ENCODE measurements at regions not wholly inside any gene's neighbourhood (a gene's known extent, or its start where the extent isn't known, plus 50 kb on each side); places are given as distances from the start of the nearest gene placed in this dataset.
"Not testable (repeated sequence)": the region's sequence is repeated elsewhere in the genome, so short reads cannot be mapped to it uniquely, and the experiment has no call there.

GRCh38 chr4:79833857-79834256 is 239.2 kb downstream of the ANTXR2 start:
- no peak overlapping the region for H3K4me3 ChIP-seq
- no peaks in the 10 kb centered on the region for H3K36me3 ChIP-seq
- no peaks in the 10 kb centered on the region for H3K27me3 ChIP-seq
- H3K27ac ChIP-seq: peak overlapping the region in 1 of 4 donors; percentile 10
- TF ChIP-seq CTCF (IDR thresholded peaks at IDR 0.05) (no peak), EP300 (IDR thresholded peaks at IDR 0.05) (no peak), POLR2A (IDR thresholded peaks at IDR 0.05) (no peak), POLR2AphosphoS5 (IDR thresholded peaks at IDR 0.05) (no peak)
- H3K9me3 ChIP-seq: no peaks in the 10 kb centered on the region
- H3K4me1 ChIP-seq: peaks cover 0 to 24% (median 0%) of the 10 kb centered on the region in 3 donors
- no peak for ATAC-seq
- WGBS, 2 donors (ENCODE audit: low coverage in 1 of 2): 50 to 86% methylated on average over 1 of the region's 1 CpG

- Histone ChIP-seq H3K4me1 (peaks cover 0 to 24% (median 0%) of the 10 kb centered on the region in 3 donors), H3K27ac (no peak overlapping the region), H3K4me3 (no peak overlapping the region), H3K27me3 (no peaks in the 10 kb centered on the region), H3K9me3 (no peaks in the 10 kb centered on the region), H3K36me3 (no peaks in the 10 kb centered on the region)
- ATAC-seq: no peak
- TF ChIP-seq POLR2A (IDR thresholded peaks at IDR 0.05): no peak
These were observed 241.1 kb downstream of the ANTXR2 start for GRCh38 chr4:79831701-79832514.

- Histone ChIP-seq H3K4me1 (peaks cover 0 to 24% (median 0%) of the 10 kb centered on the region in 3 donors), H3K4me3 (no peak overlapping the region), H3K27me3 (no peaks in the 10 kb centered on the region), H3K9me3 (no peaks in the 10 kb centered on the region), H3K27ac (no peak overlapping the region), H3K36me3 (no peaks in the 10 kb centered on the region)
- no peak for ATAC-seq
- 47 to 67% methylated on average over 3 of the region's 3 CpGs for WGBS, 2 donors (ENCODE audit: low coverage in 1 of 2)
- TF ChIP-seq EP300 (IDR thresholded peaks at IDR 0.05) (no peak), POLR2A (IDR thresholded peaks at IDR 0.05) (no peak), CTCF (IDR thresholded peaks at IDR 0.05) (no peak), POLR2AphosphoS5 (IDR thresholded peaks at IDR 0.05) (no peak)
These were observed 241.9 kb downstream of the ANTXR2 start for GRCh38 chr4:79831119-79831528.

GRCh38 chr4:79827283-79827682 is 245.7 kb downstream of the ANTXR2 start:
- no peak for ATAC-seq
- Histone ChIP-seq H3K36me3 (no peaks in the 10 kb centered on the region), H3K4me3 (no peak overlapping the region), H3K27ac (peak overlapping the region in 3 of 4 donors; percentile 60 to 84 (median 81)), H3K9me3 (no peaks in the 10 kb centered on the region), H3K4me1 (peaks cover 4 to 26% (median 8%) of the 10 kb centered on the region in 3 donors), H3K27me3 (no peaks in the 10 kb centered on the region)
- TF ChIP-seq POLR2AphosphoS5 (IDR thresholded peaks at IDR 0.05) (no peak), EP300 (IDR thresholded peaks at IDR 0.05) (no peak), CTCF (IDR thresholded peaks at IDR 0.05) (no peak), POLR2A (IDR thresholded peaks at IDR 0.05) (no peak)
- WGBS, 2 donors (ENCODE audit: low coverage in 1 of 2): 79 to 80% methylated on average over 5 of the region's 5 CpGs

- TF ChIP-seq EP300 (IDR thresholded peaks at IDR 0.05): no peak
- TF ChIP-seq POLR2AphosphoS5 (IDR thresholded peaks at IDR 0.05): peak; percentile 86
- no peaks in the 10 kb centered on the region for H3K9me3 ChIP-seq
- no peak overlapping the region for H3K4me3 ChIP-seq
- ATAC-seq: peak; percentile 90
- H3K27me3 ChIP-seq: no peaks in the 10 kb centered on the region
- 5 to 16% methylated on average over 2 of the region's 2 CpGs for WGBS, 2 donors (ENCODE audit: low coverage in 1 of 2)
- H3K4me1 ChIP-seq: peaks cover 4 to 19% (median 10%) of the 10 kb centered on the region in 3 donors
- peak overlapping the region; percentile 81 to 97 (median 86) for H3K27ac ChIP-seq
- H3K36me3 ChIP-seq: no peaks in the 10 kb centered on the region
These were observed 249.8 kb downstream of the ANTXR2 start for GRCh38 chr4:79823148-79823763.

- ATAC-seq: no peak
- H3K4me1 ChIP-seq: peaks cover 4 to 19% (median 10%) of the 10 kb centered on the region in 3 donors
- no peak for TF ChIP-seq EP300 (IDR thresholded peaks at IDR 0.05)
- no peak for TF ChIP-seq POLR2A (IDR thresholded peaks at IDR 0.05)
- TF ChIP-seq POLR2AphosphoS5 (IDR thresholded peaks at IDR 0.05): no peak
- TF ChIP-seq CTCF (IDR thresholded peaks at IDR 0.05): no peak
- H3K9me3 ChIP-seq: peaks cover 0 to 13% (median 0%) of the 10 kb centered on the region in 3 donors
- no peaks in the 10 kb centered on the region for H3K36me3 ChIP-seq
- peak overlapping the region; percentile 3 to 86 (median 82) for H3K27ac ChIP-seq
- H3K27me3 ChIP-seq: no peaks in the 10 kb centered on the region
- H3K4me3 ChIP-seq: no peak overlapping the region
These were observed 252.6 kb downstream of the ANTXR2 start for GRCh38 chr4:79820427-79820826.

GRCh38 chr4:79807933-79808332 is 265.1 kb downstream of the ANTXR2 start:
- not testable (repeated sequence) for H3K27me3 ChIP-seq, H3K9me3 ChIP-seq, H3K4me3 ChIP-seq, H3K36me3 ChIP-seq, H3K27ac ChIP-seq, ATAC-seq
- H3K4me1 ChIP-seq: peaks cover 0 to 11% (median 0%) of the 10 kb centered on the region in 3 donors
- 90 to 100% methylated on average over 1 to 2 of the region's 2 CpGs for WGBS, 2 donors (ENCODE audit: low coverage in 1 of 2)

All from gastroesophageal sphincter (tissue), 4 donors.